ENCODE measurements at regions not wholly inside any gene's neighbourhood (a gene's known extent, or its start where the extent isn't known, plus 50 kb on each side); places are given as distances from the start of the nearest gene placed in this dataset.

DNA sequence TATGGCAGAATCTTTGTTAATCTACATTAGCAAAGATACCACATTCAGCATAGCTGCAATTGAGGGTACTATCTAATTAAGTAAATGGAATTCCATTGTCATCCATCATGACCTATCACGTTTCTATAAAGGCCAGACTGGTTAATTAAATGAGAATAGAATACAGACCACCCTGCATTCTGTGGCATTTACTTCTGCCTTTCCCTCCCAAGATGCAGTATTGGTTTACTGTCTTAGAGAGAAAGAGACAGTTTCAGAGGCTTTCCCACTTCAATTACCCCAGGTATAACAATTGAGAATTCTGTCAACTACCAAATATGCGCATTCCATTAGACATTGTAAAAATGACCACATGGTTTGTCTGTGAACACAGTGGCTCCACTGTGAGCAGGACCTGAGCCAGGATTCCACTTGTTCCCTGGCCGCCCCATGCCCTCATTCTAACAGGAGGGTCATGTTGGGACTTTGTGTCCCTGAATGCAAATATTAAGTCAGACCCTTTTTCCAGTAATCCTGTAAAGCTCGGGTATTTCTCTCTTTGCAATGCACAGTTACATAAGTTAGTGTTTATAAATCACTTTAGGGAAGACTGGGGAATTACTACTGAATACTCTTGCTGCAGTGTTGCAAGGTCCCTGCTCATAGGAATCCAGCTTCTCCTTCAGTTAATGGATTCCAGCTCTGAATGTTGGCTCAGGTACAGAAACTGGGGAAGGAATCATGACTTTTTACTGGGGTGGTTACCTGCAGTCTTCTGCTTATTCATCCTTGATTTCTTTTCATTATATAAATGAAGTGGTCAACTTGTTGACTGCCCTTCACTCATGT lies 261.0 kb downstream of the PDGFC start:
- no peak overlapping the region for H3K4me3 ChIP-seq (ENCODE audit: low read length)
- no peak for DNase-seq (ENCODE audit: low read depth, low spot score)

DNA sequence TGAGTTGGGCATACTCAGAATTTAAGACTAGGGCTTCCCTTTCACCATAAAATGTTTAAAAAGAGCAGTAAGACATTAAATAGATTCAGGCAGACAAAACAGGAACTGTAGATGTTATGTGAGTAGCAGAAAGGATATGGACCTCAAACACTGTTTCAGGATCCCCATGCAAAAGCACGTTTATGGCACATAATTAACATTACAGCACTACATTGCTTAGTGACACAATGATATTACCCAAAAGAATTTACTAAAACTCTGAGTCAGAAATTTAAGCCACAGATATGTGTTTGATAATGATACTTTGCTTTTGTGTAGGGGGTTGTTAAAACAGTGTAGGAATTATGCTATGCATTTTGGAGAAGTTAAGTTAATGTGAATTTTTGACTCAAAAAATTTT lies 266.3 kb downstream of the PDGFC start:
- no peak for DNase-seq (ENCODE audit: low read depth, low spot score)
- H3K4me3 ChIP-seq (ENCODE audit: low read length), result no peak overlapping the region

GRCh38 chr4:156695163-156695562 lies 276.4 kb downstream of the PDGFC start:
- no peak for DNase-seq (ENCODE audit: low read depth, low spot score)
- H3K4me3 ChIP-seq (ENCODE audit: low read length), result no peak overlapping the region

GRCh38 chr4:156694413-156694812 lies 277.2 kb downstream of the PDGFC start:
- H3K4me3 ChIP-seq (ENCODE audit: low read length), result no peak overlapping the region
- DNase-seq (ENCODE audit: low read depth, low spot score), result no peak

- no peak overlapping the region for H3K4me3 ChIP-seq (ENCODE audit: low read length)
- no peak for DNase-seq (ENCODE audit: low read depth, low spot score)
These were observed 278.0 kb downstream of the PDGFC start for GRCh38 chr4:156693557-156693956.

- DNase-seq (ENCODE audit: low read depth, low spot score), result no peak
- H3K4me3 ChIP-seq (ENCODE audit: low read length), result no peak overlapping the region
These were observed 279.6 kb downstream of the PDGFC start for GRCh38 chr4:156692016-156692415.

GRCh38 chr4:156690572-156690971 lies 281.0 kb downstream of the PDGFC start:
- DNase-seq (ENCODE audit: low read depth, low spot score), result no peak

GRCh38 chr4:156686120-156686519 lies 285.5 kb downstream of the PDGFC start:
- no peak overlapping the region for H3K4me3 ChIP-seq (ENCODE audit: low read length)
- DNase-seq (ENCODE audit: low read depth, low spot score), result no peak

More at GRCh38 chr4:156690572-156690971, 281.0 kb downstream of the PDGFC start:
- no peak overlapping the region for H3K4me3 ChIP-seq (ENCODE audit: low read length)

DNA sequence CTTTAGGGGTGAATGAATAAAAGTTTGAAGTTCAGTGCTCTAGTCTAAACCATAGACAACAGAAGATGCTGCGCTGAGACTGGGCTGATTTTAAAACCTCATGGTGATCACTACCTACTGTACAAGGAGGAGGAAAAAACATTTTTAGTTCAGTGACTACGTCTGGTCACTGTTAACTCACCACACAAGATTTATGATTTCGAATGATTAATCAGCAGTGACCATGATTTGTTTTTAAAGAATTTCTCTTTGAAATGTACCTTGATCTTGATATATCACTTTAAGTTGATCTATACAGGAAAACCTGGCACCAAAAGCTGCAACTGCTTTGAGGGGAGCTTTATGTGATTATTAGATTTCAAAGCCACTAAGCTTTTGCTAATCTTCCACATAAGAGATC lies 286.3 kb downstream of the PDGFC start:
- no peak overlapping the region for H3K4me3 ChIP-seq (ENCODE audit: low read length)
- no peak for DNase-seq (ENCODE audit: low read depth, low spot score)

DNA sequence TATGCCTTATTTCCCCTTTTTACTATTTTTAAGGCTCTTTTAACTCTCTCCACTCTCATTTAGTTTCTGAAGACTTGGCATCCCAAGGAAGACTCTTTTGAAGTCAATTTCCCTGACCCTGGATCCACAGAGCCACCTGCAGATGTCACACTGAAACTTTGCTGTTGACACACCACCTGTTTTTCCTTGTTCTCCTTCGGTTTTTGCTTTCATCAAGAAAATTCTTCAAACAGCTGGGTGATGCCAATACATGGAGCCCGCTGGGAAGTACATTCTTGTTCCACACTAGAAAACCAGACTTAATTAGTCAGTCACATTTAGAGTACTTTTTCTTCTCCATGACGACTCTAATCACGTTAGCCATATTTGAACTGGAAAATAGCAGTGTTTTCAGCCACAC lies 293.9 kb downstream of the PDGFC start:
- DNase-seq (ENCODE audit: low read depth, low spot score), result no peak
- no peak overlapping the region for H3K4me3 ChIP-seq (ENCODE audit: low read length)

DNA sequence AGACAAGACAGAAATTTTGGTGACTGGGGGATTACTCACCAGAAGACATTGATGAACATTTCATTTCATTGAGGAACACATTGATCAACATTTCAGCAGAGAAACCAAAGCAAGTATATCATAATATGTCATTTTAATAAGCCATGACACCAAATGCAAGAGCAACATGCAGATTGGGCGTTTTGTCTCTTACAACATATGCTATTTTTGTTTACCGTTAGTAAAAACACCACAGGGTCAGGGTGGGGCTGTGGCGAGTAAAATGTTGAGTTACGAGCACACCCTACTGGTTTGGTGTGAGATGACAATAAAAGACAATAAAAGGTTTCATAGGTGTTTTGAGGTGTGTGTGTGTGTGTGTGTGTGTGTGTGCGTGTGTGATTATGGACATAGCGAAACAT lies 294.5 kb downstream of the PDGFC start:
- DNase-seq (ENCODE audit: low read depth, low spot score), result peak; percentile 47
- no peak overlapping the region for H3K4me3 ChIP-seq (ENCODE audit: low read length)

GRCh38 chr4:156676116-156676851 lies 295.3 kb downstream of the PDGFC start:
- no peak overlapping the region for H3K4me3 ChIP-seq (ENCODE audit: low read length)
- DNase-seq (ENCODE audit: low read depth, low spot score), result no peak

DNA sequence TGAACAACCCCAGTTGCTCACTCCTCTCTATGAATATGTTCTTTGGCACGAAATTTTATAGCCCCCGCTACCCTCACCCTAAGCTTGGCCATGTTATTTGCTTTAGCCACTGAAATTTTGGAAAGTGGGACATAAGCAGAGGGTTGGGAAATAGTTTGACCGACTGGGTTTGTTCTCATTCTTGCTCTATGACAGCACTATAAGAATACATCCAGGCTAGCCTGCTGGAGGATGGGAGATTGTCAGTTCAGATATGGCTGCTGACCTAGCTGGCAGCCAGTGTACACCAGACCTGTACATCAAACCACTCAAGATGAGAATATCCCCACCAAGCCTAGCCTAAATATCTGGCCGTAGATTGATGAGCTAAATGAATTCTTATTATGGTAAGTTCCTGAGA lies 298.1 kb downstream of the PDGFC start:
- H3K4me3 ChIP-seq (ENCODE audit: low read length), result no peak overlapping the region
- no peak for DNase-seq (ENCODE audit: low read depth, low spot score)

- no peak overlapping the region for H3K4me3 ChIP-seq (ENCODE audit: low read length)
- no peak for DNase-seq (ENCODE audit: low read depth, low spot score)
These were observed 298.9 kb downstream of the PDGFC start for GRCh38 chr4:156672492-156673305.

DNA sequence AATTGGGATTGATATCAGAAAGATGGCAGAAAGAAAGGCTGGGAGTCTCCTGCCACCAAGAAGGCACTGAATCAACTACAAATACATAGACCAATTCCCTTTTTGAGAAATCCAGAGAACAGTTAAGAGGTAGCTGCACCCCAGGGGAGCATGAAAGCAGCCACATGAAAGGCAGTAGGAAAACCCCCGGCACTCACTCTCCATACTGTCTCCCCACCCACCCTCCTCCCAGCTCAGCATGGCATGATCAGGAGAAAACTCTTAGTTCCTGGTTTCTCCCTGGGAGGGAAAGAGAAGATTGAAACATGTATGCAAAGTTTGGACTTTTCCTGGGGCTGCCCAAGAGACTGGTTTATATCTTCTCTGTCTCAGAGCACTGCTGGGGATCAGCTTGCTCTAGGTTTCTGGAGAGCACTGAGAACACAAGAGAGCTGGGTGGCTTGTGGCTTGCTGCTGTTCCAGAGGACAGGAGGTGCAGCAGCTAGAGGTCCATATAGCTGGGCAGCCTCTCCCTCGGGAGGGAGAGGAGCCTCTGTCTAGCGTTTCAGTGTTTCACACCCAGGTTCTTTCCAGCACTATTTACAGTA lies 305.7 kb downstream of the PDGFC start:
- no peak for DNase-seq (ENCODE audit: low read depth, low spot score)
- H3K4me3 ChIP-seq (ENCODE audit: low read length), result no peak overlapping the region

GRCh38 chr4:156663663-156664062 lies 307.9 kb downstream of the PDGFC start:
- H3K4me3 ChIP-seq (ENCODE audit: low read length), result no peak overlapping the region
- DNase-seq (ENCODE audit: low read depth, low spot score), result no peak

- DNase-seq (ENCODE audit: low read depth, low spot score), result no peak
- H3K4me3 ChIP-seq (ENCODE audit: low read length), result no peak overlapping the region
These were observed 308.7 kb downstream of the PDGFC start for GRCh38 chr4:156662921-156663320.

DNA sequence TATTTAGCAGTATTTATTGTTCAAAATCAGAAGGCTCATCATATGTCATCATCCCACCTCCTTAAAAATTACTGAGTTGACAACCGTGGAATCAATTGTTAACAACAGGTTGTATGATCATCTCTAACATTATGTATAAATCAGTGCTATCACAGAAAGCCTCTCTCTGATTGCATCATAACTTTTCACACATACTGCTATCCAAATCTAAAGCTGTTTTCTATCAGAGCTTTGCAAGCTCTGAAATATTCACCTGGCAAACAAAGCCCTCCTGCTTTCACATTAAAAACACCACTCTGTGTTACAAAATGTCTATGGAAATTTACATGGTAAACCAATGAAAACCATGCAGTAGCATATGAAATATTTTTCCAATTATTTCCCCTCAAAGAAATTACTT lies 310.0 kb downstream of the PDGFC start:
- no peak overlapping the region for H3K4me3 ChIP-seq (ENCODE audit: low read length)
- no peak for DNase-seq (ENCODE audit: low read depth, low spot score)

- no peak for DNase-seq (ENCODE audit: low read depth, low spot score)
- H3K4me3 ChIP-seq (ENCODE audit: low read length), result no peak overlapping the region
These were observed 311.1 kb downstream of the PDGFC start for GRCh38 chr4:156660465-156660864.
